ENCODE measurements at regions not wholly inside any gene's neighbourhood (a gene's known extent, or its start where the extent isn't known, plus 50 kb on each side); places are given as distances from the start of the nearest gene placed in this dataset.

- DNase-seq (ENCODE audit: extremely low read depth, low read depth) = no peak
- TF ChIP-seq CTCF (IDR thresholded peaks at IDR 0.05; ENCODE audit: low read depth, low read length, missing control alignments) = no peak
- no peak overlapping the region for H3K4me3 ChIP-seq (replicated peaks; ENCODE audit: low read depth, low read length)
Measured at GRCh38 chr4:53695540-53696463, 104.5 kb upstream of the LNX1 start.

GRCh38 chr4:53694666-53695065, 103.4 kb upstream of the LNX1 start:
- DNase-seq (ENCODE audit: extremely low read depth, low read depth) = no peak
- H3K4me3 ChIP-seq (replicated peaks; ENCODE audit: low read depth, low read length) = no peak overlapping the region
- TF ChIP-seq CTCF (IDR thresholded peaks at IDR 0.05; ENCODE audit: low read depth, low read length, missing control alignments) = no peak

GRCh38 chr4:53693909-53694308, 102.6 kb upstream of the LNX1 start:
- H3K4me3 ChIP-seq (replicated peaks; ENCODE audit: low read depth, low read length) = no peak overlapping the region
- TF ChIP-seq CTCF (IDR thresholded peaks at IDR 0.05; ENCODE audit: low read depth, low read length, missing control alignments) = no peak
- DNase-seq (ENCODE audit: extremely low read depth, low read depth) = no peak

- TF ChIP-seq CTCF (IDR thresholded peaks at IDR 0.05; ENCODE audit: low read depth, low read length, missing control alignments) = no peak
- DNase-seq (ENCODE audit: extremely low read depth, low read depth) = no peak
- H3K4me3 ChIP-seq (replicated peaks; ENCODE audit: low read depth, low read length) = no peak overlapping the region
Measured at GRCh38 chr4:53693408-53693807, 102.1 kb upstream of the LNX1 start.

- no peak for TF ChIP-seq CTCF (IDR thresholded peaks at IDR 0.05; ENCODE audit: low read depth, low read length, missing control alignments)
- no peak overlapping the region for H3K4me3 ChIP-seq (replicated peaks; ENCODE audit: low read depth, low read length)
- DNase-seq (ENCODE audit: extremely low read depth, low read depth) = peak; percentile 97
Measured at GRCh38 chr4:53688186-53688790, 97.0 kb upstream of the LNX1 start.

GRCh38 chr4:53686521-53686920, 95.2 kb upstream of the LNX1 start:
- no peak for DNase-seq (ENCODE audit: extremely low read depth, low read depth)
- no peak overlapping the region for H3K4me3 ChIP-seq (replicated peaks; ENCODE audit: low read depth, low read length)
- no peak for TF ChIP-seq CTCF (IDR thresholded peaks at IDR 0.05; ENCODE audit: low read depth, low read length, missing control alignments)
